Activated CD4-positive, alpha-beta T cell treated with anti-CD3 and anti-CD28 coated beads for 24 hours (primary cell): ENCODE measurements at regions not wholly inside any gene's neighbourhood (a gene's known extent, or its start where the extent isn't known, plus 50 kb on each side); places are given as distances from the start of the nearest gene placed in this dataset.

Experiments
- DNase-seq, 2 donors: peaks; one replicate each; pipeline ENCODE4 v3.0.0-alpha.2; 2020; ENCODE audit warnings: low read depth in 2 of 2

DNA sequence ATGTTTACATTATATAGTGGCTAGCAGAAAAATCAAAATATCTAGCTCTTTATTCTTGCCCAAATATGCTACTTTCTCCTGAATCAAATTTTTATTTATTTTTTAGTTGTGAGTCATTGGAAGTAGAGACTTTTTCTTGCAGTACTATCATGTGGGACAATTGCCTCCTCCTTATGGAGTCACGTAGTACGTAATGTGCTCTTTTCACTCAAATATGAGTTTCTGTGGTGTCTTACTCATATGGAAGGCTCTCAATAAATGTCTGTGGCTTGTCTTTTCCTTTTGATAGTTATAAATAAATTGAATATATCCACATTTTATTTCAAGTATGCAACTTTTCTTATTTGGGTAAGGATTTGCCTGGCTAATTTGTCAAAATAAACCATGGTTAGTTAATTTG is 1411.0 kb upstream of the SLC10A2 start:
- no peak for DNase-seq

DNA sequence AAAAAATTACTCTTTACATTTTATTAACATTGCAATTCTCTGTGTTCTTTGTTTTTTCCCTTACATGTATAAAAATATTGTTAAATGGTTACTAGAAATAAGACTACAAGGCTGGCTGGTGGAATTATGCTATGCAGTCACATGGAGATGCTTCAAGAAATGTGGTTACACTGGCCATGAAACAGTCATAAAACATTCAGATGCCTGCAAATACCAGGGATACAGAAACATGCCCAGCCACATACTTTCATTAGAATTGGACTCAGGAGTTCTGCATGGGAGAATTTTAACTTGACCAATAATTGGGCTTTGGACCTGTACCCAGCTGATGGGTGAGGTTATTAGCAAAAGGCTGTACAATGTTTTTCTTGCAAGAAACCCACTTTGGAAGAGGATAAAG is 1407.7 kb upstream of the SLC10A2 start:
- no peak for DNase-seq

DNA sequence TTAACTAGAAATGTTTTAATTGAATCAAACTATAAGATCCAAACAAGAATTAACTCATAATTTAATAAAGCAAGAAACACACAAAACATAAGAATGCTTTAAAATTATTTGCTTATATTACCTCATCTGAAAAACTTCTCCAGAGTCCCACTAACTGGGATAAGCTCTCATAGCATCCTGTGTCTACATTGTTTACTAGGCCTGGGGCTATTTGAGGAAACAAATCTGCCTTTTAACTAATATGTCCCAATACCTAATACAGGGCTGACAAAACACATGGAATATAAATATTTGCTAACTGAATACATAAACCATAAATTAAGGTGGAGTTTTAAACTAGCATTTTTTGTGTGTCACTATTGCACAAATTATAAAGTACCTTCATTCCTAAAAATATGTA is 1399.8 kb upstream of the SLC10A2 start:
- no peak for DNase-seq

DNA sequence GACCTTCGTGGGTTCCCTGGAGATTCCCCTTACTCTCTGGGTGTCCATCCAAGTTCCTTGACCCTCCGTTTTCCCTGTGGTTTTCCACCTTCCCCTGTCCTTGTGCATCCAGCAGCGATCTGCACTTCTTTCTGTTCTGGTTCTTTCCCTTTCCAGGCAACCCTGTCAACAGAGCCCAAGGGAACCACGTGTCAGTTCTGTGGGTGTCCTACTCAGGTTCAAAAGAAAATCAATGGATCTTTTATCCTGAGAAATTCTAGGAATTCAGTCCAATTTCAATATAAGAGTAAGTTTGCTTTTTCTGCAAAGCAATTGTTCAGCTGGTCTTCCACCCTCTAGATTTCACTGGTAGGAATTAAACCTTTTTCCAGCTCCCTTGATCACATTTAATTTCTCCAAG is 1394.8 kb upstream of the SLC10A2 start:
- DNase-seq = no peak

DNA sequence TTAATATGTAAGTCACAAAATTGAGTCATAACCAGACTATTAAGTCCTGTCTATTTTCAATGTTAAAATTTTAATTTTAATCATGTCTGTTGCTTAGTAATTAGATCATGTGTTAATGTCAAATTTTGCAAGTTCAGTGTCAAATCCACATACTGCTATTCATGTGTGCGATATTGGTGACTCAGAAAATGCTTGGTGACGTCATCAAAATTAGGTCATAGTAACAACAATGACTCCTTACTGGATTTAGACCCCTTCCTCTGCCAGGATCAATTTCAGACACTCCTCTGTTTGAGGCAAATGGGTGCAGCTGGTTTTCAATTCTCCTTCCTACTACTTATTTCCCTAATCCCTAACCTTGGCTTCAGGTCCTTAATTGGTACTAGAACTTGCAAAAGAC is 1394.3 kb upstream of the SLC10A2 start:
- DNase-seq = no peak

DNA sequence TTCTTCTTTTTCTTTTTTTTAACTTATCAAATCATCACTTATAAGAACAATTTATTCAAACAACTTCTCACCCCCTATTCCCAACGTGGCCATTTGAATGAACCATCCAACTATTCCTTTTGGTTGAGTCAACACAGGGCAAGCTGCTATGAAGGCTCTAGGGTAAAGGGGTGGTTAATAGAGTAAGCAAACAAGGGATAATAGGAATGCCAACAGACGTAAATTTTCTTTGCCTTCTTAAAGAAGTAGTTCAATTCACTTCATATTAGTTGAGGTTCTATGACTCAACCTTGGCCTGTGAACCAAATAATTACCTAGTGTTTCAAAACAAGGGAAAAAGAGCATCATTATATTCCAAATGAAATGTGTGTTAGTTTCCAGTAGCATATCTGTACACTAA is 1383.8 kb upstream of the SLC10A2 start:
- DNase-seq = no peak

DNA sequence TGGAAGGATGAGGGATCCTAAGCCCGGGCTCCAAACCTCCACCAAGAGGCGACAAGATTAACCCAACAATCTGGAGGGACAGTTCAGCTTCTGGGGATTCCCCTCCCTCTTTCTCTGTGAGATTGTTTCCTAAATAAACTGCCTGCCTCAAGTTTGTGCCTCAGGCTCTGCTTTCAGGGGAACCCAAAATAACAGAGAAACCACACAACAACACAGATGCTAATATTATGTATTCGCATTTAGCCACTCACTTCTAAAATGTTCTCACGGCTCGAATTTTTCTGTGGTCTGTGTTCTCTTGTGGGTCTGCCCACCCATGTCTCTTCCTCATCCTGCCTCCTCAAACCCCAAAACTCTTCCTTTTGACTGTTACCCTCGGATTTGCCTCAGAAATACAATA is 1381.1 kb upstream of the SLC10A2 start:
- no peak for DNase-seq

DNA sequence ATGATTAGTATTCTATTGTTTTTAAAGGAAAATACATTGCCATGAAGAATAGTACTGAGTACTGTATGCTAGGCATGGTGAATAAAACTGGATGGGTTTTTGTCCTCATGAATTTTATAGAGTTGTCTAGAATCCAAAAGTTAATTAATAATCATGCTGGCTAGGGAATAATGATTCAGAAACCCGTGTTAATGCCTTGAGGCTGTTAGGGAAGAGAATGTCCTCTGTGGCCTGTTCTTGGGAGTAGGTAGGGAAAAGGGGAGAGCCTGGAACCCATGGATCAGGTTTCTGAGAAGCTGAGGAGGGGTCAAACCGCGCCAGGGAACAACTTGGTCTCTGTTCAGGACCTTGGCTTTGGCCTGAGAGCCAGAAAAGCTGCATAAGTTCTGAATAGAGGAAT is 1376.3 kb upstream of the SLC10A2 start:
- DNase-seq = no peak

DNA sequence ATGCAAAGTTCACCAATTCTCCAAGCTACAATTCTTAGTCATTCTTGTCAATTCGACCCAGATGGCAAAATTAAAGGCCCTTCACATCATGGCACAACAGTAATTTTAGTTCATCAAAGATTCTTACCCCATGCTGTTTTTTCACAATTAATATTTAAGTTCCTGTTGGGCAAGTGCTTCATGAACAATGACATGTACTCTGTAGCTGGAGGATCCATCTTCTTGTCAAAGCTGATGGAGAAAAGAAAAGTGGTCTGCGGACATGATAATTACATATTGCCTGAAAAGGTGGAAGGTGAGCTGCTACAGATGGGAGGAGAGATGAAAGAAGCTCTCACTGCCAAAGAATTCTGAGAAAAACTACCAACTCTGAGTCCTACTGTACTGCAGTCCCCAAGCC is 1370.3 kb upstream of the SLC10A2 start:
- DNase-seq = no peak

DNA sequence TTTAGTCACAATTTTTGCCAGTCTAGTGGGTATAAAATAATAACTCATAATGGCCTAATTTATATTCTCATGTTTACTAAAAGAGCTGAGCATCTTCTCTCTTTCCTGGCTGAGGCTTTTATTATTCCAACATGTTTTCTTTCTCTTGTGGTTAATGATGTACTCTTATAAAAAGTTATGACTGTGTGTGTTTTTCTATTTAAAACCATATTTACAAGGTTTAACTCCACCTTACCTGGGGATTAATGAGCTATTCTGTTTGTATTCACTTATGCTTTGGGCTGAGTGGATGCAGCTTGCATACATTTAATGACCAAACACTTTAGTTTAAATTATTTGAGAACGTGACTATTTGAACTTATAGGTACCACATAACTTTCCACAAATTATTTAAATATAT is 1365.7 kb upstream of the SLC10A2 start:
- DNase-seq = no peak

DNA sequence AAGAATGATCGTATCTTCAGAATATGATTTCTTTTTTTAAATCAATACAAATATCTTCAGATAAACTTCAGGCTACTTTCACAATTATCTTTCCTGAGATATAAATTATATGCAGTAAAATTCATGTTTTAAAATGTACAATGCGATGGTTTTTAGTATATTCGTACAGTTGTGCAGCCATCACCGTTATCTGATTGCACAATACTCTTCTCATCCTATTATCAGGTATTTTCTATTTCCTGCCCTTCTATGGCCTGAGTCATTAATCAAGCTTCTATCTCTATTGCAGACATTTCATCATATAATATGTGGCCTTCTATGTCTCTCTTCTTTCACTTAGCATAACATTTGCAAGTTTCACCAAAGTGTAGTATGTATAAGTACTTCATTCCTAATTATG is 1360.2 kb upstream of the SLC10A2 start:
- DNase-seq = no peak

DNA sequence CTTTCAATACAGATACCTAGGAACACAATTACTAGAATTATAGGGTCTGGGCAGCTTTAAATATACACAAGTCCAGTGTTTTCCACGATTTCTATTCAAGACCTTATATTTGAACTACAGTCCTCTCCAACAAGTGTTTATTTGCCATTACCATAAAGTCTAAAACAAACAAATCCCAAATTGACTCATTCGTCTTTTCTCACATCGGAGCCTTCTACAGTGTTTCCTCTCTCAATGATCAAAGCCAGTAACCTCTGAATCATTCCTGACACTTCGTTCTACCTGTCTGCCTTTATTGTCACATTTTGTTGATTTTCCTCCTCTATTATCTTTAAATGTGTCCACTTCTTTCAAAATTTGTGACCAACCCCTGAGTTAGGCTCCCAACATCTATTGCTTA is 1356.5 kb upstream of the SLC10A2 start:
- no peak for DNase-seq

DNA sequence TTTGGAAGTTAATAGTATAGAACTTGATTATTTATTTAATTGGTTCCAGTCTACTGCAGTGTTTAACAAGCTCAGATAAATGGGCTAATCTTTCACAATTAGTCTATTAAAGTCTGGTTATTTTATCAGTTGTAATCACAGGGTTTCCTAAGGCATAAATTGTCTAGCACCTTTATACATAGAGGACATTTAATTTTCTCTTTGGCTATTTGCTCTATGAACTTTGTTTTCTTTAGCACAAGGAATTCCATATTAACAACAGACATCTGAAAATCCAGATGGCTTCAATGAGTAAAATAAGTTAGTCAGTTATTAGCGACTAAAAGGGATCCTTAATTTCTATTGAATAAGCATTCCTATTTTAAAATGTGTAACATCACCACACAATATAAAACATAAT is 1350.8 kb upstream of the SLC10A2 start:
- no peak for DNase-seq

DNA sequence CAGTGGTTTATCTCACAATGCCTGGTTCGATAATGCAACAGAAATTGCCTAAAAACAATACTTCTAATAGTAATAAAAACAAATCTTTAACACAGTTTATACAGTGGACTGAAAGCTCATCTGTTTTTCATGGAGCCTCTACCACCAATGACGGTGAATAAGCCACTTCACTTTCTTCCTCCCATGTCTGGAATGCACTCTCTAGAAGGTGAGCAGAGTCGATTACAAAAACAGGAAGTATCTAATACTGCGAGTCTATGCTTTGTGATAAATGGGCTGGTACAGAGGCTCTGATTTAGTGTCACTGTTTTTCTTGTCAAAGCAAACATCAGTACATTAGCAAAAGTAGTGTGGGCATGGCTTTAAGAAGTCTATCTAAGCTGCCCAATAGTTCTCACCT is 1348.6 kb upstream of the SLC10A2 start:
- no peak for DNase-seq

DNA sequence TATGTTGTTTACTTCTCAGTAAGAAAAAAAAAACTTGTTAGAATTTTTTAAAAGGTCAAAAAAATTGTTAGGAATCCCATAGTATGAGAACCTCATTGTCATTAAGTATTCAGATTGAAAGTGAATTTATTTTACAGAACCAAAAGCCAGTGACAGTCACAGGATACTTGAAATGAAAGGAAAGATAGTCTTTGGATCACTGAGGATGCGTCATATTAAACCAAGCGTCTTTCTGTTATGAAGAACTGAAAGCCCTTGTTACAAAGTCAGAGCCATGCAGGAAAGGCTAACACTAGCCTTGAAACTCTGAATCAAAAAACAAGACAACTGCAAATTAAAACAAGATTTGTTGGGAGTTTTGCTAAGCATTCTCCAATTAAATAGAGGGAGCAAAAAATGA is 1348.0 kb upstream of the SLC10A2 start:
- no peak for DNase-seq

DNA sequence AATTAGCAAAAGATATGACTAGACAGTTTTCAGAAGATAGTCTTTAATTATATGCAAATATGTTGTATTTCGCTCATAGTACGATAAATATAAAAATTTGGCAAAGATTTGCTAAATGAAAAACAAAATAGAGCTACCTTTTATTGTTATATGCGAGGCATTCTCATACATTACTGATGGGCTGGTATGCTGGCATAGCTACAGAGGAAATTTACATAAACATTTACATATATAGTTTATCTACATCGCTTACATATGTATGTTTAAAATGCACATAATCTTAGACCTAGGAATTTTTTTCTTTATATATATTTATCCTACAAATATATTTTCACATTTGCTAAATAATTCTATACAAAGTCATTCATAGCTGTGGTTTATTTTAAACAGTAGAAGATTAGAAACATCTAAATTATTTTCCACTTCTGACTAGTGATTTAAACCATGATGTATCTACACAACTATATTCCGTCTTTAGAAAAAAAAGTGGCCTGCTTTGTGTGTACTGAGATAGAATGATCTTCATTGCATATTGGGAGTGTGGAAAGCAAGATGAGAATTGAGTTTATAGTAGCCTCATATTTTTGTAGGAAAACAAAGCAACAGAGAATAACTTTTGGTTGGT is 1345.0 kb upstream of the SLC10A2 start:
- no peak for DNase-seq

DNA sequence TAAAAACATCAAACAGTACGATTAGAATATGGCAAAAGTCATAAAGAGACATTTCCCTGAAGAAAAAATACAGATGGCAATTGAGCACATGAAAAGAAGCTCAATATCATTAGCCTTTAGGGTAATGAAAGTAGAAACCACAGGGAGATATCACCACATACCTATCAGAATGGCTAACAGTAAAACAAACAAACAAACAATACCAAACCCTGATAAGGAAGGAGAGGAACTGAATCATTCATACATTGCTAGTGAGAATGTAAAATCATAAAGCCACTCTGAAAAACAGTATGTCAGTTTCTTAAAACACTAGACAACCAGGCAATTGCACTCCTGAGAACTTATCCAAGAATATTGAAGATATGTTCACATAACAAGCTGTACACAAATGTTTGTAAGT is 1342.5 kb upstream of the SLC10A2 start:
- no peak for DNase-seq

DNA sequence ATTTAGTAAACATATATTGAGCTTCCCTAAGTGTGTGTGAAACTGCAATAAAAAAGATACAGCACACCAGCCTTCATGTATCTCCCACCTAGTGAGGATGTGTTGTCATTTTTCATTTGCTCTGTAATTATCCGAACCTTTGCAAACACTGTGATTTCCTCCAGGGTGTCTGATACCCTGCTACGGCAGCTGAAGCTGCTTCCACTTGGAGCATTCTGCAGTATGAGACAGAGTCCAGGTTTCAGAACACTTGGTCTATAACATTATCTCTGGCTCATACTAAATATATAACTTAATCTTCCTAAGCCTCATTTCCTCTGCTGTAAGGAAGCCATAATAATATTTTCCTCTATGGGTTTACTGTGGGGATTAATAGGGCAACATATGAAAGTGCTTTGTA is 1338.1 kb upstream of the SLC10A2 start:
- DNase-seq = no peak

DNA sequence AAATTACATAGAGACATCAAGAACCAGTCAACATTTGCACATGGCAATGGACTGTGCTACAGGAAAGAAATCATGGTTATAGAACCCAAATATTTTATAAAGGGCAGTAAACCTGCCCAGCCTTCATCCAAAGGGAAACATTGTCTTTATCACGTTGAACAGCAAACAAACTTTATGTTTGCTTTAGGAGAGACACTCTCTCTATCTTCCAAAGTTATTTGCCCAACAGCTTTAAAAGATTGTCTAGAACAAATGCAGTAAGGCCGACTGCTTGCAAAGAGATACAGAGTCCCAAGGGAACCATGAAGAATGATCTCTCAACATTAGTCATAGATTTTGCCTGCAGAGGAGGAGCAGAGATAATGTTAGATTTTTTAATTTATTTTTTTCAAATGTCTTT is 1323.5 kb upstream of the SLC10A2 start:
- DNase-seq = no peak

DNA sequence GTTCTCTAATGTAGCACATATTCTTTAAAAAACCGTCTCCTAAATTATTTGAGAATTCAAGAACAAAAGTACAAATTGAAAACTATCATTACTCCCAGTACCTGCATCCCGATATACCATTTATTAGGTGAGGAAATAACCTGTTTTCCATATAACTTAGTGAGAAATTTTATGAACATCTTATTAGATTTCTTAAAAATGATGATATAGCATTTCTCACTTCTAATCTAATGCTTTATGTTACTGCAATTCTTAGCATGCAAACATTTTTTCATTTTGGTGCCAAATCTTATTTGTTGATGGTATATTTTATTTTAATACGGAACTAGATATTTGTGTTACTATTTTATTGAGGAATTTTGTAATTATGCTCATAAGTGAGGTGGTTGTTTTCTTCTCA is 1321.3 kb upstream of the SLC10A2 start:
- no peak for DNase-seq

DNA sequence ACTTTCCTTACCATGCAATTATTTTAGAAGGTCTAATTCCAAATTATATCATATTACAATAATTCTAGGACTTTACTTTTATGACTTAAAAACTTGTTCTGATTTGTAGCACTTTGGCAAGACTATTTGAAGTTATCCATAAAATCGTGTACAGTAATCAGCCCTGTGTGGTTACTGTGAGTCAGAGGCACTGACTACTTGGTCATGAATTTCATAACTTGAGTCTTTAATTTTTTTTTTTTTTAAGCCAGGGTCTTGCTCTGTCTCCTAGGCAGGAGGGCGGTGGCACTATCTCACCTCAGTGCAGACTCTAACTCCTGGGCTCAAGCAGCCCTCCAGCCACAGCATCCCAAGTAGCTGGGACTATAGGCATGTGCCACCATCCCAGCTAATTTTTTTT is 1319.2 kb upstream of the SLC10A2 start:
- DNase-seq = no peak

DNA sequence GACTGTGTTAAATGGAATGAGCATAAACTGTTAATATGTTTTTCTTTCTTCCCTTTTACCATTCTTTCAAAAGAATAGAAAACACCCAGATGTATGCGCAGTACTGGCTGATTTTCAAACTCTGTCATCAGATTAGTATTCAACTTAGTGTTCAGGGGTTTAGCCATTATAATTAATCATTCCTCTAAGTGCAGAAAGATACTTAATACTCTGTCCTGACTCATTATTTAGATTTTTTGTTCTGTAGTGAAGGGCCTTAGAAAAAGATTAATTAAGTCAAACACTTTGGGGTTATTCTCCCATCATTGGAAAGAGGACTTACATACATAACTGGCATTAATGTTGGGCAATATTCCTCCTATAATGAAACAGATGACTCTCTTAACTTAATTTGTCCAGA is 1316.7 kb upstream of the SLC10A2 start:
- DNase-seq = no peak

DNA sequence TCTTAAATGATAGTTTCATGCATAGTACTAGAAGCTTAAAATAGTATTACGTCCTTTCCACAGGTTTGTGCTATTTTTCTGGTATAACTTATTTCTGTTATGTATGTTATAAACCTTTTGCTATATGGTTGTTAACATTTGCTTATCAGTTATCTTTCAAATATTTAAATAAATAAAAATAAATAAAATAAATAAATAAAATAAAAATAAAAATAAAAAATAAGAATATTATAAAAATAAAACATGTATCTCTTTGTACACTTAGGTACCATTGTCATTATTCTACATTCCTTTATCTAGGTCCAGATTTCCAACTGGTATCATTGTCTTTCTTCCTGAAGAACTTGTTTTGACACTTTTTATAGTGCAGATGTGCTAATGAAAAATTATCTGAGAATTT is 1310.4 kb upstream of the SLC10A2 start:
- DNase-seq = no peak

DNA sequence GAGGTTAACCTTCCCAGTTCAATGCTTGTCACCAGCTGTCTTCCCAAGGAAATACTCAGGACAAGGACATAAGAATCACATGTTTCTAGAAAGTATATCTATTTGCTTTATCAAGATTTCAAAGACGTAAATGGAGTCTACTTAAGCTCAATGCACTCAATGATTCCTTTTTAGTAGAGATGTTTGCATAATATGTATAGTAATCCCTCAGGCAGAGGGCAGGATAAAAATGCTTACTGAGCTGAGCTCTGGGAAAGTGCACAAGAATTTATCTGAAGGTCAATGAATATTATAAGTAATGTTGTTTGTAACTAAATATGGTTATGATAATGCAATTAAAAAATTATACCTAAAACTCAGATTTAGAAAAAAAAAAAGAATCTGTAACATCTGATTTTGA is 1309.4 kb upstream of the SLC10A2 start:
- no peak for DNase-seq
